ENCODE measurements at regions not wholly inside any gene's neighbourhood (a gene's known extent, or its start where the extent isn't known, plus 50 kb on each side); places are given as distances from the start of the nearest gene placed in this dataset.

GRCh38 chr6:18784794-18785193, 397.6 kb downstream of the RNF144B start:
- DNase-seq (ENCODE audit: low read depth) = no peak

- DNase-seq (ENCODE audit: low read depth) = no peak
Measured at GRCh38 chr6:18785810-18786490, 398.8 kb downstream of the RNF144B start.

DNA sequence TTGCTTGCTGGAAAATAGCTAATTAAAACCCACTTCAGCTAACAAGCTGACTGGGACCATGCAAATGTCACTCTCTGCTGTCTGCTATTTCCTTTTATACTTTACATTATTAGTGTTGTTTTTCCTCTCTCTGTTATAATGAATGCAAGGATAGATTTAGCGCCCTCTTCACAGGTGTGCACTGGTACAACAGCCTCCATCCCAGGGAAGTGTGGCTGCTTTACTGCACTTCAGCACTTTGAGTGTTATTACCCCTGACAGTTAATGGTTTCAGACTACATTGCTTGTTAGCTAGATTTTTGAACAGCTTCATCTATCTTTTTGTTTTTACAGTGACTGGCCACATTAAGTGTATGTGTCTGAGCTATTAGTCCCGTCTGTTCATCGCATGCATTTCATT, 405.7 kb downstream of the RNF144B start:
- no peak for DNase-seq (ENCODE audit: low read depth)

DNA sequence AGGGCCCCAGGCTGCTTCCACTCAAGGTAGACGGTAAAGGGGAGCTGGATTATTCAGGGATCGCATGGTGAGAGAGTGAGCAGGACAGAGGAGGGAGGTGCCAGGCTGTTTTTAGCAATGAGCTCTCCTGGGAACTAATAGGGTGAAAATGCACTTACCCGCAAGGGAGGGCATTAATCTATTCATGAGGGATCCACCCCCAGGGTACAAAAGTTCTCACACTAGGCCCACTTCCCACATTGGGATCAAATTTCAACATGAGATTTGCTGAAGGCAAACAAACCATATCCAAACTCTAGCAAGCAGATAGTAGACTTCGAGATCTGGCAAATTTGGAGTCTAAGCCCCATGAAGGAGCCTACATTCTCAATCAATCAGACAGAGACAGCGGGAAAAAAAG, 408.6 kb downstream of the RNF144B start:
- no peak for DNase-seq (ENCODE audit: low read depth)

- no peak for DNase-seq (ENCODE audit: low read depth)
Measured at GRCh38 chr6:18820725-18821124, 433.6 kb downstream of the RNF144B start.

GRCh38 chr6:18823782-18824386, 436.7 kb downstream of the RNF144B start:
- DNase-seq (ENCODE audit: low read depth) = peak; percentile 20

DNA sequence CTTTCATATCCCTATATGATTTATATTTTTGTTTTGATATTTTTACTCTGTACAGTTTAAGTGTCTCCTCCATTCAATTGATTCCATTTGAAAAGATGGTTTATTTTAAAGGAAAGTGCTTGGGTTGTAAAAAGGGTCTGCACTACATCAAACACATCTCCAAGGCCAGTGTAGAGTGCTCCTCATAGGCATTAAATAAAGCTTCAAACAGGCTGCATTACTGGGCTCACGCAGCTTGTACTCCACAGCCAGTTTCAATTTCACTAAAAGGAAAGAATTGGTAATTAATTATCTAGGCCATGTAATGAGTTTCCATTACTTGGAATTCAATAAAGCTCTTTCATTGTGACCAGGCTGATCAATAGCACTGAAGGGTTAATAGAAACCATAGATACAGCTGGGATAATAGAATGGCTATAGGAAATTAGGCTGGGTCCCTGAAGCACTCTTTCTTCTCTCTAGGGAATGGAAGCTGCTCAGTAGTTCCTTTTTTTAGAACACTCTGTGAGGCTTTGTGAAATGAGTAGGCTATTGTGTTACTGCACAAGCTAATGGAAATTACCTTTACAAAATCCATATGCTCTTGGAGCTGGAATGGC, 442.2 kb downstream of the RNF144B start:
- no peak for DNase-seq (ENCODE audit: low read depth)

- DNase-seq (ENCODE audit: low read depth) = no peak
Measured at GRCh38 chr6:18835976-18836375, 448.8 kb downstream of the RNF144B start.

GRCh38 chr6:18837013-18837412, 449.9 kb downstream of the RNF144B start:
- DNase-seq (ENCODE audit: low read depth) = no peak

DNA sequence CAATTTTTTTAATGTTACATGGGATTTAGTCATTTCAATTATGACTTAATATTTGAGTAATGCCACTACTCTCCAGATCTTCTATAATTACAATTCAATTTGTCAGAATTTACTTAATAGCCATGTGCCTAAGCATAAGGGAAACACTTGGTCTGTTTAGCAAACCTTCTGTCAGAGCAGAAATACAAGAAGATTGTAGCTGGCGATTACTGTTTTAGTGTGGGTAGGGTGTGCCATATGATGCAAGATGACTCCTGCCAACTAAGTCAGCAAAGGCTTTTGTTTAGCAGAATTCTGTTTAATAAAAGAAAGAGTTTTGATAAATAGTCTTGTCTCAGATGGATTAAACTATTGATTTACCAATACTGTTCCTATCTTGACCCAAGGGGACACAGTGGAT, 455.4 kb downstream of the RNF144B start:
- no peak for DNase-seq (ENCODE audit: low read depth)

- DNase-seq (ENCODE audit: low read depth) = no peak
Measured at GRCh38 chr6:18845896-18846295, 458.7 kb downstream of the RNF144B start.

GRCh38 chr6:18846327-18846726, 459.2 kb downstream of the RNF144B start:
- no peak for DNase-seq (ENCODE audit: low read depth)

- no peak for DNase-seq (ENCODE audit: low read depth)
Measured at GRCh38 chr6:18861204-18861603, 474.1 kb downstream of the RNF144B start.

DNA sequence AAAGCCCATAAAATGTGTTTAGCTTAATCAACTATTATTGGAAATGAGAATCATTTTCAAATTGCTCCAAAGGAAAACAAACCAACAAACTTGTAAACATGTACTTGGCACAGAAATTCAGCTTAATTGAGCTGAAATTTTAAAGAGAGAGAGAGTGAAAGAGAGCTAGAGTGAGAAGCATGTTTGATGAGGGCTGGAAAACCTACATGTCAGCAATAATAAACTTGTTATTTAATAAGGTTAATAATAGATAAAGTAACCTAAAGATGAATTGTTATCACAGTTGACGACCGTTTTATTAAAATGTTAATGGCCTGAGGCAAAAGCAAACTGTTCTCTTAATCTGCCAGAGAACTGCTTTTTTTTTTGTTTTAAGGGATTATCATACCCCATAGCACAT, 496.1 kb downstream of the RNF144B start:
- DNase-seq (ENCODE audit: low read depth) = no peak

GRCh38 chr6:18883851-18884250, 496.7 kb downstream of the RNF144B start:
- no peak for DNase-seq (ENCODE audit: low read depth)

GRCh38 chr6:18893540-18894269, 506.6 kb downstream of the RNF144B start:
- DNase-seq (ENCODE audit: low read depth) = no peak

DNA sequence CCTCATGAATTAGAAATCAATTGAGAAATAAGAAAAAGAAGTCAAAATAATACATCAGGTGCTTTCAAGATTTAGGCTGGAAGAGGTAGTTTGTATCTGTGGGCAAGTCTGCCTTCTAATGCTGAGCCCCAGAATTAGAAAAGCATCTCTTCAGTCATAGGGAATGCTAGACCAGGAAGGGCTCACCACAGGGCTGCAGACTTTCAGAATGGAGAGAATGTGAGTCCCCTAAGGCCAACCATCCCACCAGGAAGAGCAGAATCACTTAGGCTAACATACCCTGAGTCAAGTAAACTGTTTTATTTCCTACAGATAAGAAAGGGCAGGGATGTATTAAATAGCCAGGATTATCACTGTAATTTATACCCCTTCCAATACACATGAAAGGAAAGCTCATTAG, 510.2 kb downstream of the RNF144B start:
- DNase-seq (ENCODE audit: low read depth) = no peak

- DNase-seq (ENCODE audit: low read depth) = no peak
Measured at GRCh38 chr6:18904681-18905080, 517.5 kb downstream of the RNF144B start.

GRCh38 chr6:18920701-18921100, 533.6 kb downstream of the RNF144B start:
- no peak for DNase-seq (ENCODE audit: low read depth)

DNA sequence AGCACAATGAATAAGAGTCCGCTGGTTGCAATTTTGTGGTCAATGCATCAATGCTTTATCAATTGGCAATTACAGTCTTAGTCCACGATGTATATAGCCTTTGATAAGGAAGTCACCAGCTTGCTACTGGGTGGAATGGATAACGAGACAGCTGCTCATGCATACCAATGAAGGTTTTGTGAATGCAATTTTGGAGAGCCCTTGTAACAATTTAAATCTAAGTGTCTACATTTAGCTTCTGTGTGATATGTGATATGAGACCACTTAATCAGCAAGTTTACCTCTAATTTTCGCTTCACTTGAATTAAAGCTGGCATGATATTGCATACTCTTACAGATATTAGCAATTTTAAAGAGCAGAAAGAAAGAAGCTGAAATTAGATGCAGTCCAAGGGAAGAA, 543.9 kb downstream of the RNF144B start:
- no peak for DNase-seq (ENCODE audit: low read depth)

GRCh38 chr6:18958146-18958545, 571.0 kb downstream of the RNF144B start:
- no peak for DNase-seq (ENCODE audit: low read depth)

DNA sequence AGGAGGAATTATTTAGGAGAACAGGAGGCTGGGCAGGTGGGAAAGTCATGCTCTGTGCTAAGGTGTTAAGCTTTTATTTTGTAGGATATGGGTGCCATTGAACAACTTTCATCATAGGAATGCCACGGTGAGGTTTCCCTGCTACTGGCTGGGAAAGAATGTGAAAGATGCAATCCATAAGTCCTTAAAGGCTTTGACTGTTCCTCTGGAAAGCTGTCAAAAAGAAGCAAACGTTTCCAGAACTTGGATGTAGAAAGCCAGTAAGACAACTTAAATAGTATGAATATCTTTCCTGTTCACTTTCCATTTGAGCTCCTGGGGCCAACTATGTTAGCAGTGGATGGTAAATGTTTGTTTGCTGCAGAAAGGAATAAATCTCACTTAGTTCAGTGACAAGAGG, 574.4 kb downstream of the RNF144B start:
- no peak for DNase-seq (ENCODE audit: low read depth)

- DNase-seq (ENCODE audit: low read depth) = no peak
Measured at GRCh38 chr6:18962361-18962905, 575.3 kb downstream of the RNF144B start.
